ENCODE measurements at regions not wholly inside any gene's neighbourhood (a gene's known extent, or its start where the extent isn't known, plus 50 kb on each side); places are given as distances from the start of the nearest gene placed in this dataset.

- in situ Hi-C loops (cut with MboI): no loop called here
- Histone ChIP-seq H2AFZ (no peak overlapping the region), H3K9me2 (ENCODE audit: insufficient read depth) (no peaks in the 10 kb centered on the region), H3F3A (ENCODE audit: insufficient read depth) (no peaks in the 10 kb centered on the region), H3K4me2 (ENCODE audit: unreplicated experiment) (no peak overlapping the region), H4K20me1 (ENCODE audit: insufficient read depth) (no peaks in the 10 kb centered on the region), H3K4me3 (no peak overlapping the region), H3K9ac (no peak overlapping the region), H3K9me3 (ENCODE audit: low read depth) (no peaks in the 10 kb centered on the region), H3K79me2 (ENCODE audit: insufficient read depth) (no peaks in the 10 kb centered on the region), H3K27me3 (replicated peaks; ENCODE audit: insufficient read depth) (no peaks in the 10 kb centered on the region), H3K4me1 (ENCODE audit: insufficient read depth) (no peaks in the 10 kb centered on the region), H3K27ac (no peak overlapping the region), H3K36me3 (ENCODE audit: low read depth) (no peaks in the 10 kb centered on the region)
- TF ChIP-seq EZH2phosphoT487 (IDR thresholded peaks at IDR 0.05; ENCODE audit: insufficient read depth, low read depth): no peak
- TF ChIP-seq EZH2 (IDR thresholded peaks at IDR 0.05; ENCODE audit: insufficient read depth, poor library complexity, severe bottlenecking): no peak
- WGBS, 2 experiments (ENCODE audit: low coverage in 1 of 2, low lambda C conversion rate in 2 of 2, missing lambda C conversion rate in 2 of 2): 24 to 33% methylated on average over 14 to 15 of the region's 15 CpGs
- no peak for DNase-seq
These were observed 242.6 kb downstream of the GLRX3 start for GRCh38 chr10:130378556-130379400.

DNA sequence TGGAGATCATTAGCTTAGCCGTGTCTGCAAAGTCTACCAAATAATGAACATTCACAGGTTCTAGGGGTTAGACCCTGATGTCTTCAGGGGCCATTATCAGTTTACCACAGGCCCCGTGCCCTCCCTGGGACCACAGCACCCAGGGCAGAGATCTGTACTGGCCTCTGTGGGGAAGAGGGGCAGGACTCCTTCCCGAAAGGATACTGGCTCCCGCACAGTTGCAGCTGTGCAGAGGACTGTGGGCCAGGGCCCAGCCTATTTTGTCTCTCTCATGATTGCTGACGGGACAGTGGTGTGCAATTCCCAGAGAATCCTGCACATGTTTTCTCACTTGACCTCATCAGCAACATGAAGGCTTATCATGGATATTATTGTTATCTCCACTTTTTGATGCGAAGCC is 243.9 kb downstream of the GLRX3 start:
- TF ChIP-seq EZH2phosphoT487 (IDR thresholded peaks at IDR 0.05; ENCODE audit: insufficient read depth, low read depth) (no peak), EZH2 (IDR thresholded peaks at IDR 0.05; ENCODE audit: insufficient read depth, poor library complexity, severe bottlenecking) (no peak)
- WGBS, 2 experiments (ENCODE audit: low coverage in 1 of 2, low lambda C conversion rate in 2 of 2, missing lambda C conversion rate in 2 of 2): 16 to 19% methylated on average over 6 of the region's 6 CpGs
- Histone ChIP-seq H3K27ac (no peak overlapping the region), H3K27me3 (replicated peaks; ENCODE audit: insufficient read depth) (no peaks in the 10 kb centered on the region), H3F3A (ENCODE audit: insufficient read depth) (no peaks in the 10 kb centered on the region), H3K36me3 (ENCODE audit: low read depth) (no peaks in the 10 kb centered on the region), H3K4me2 (ENCODE audit: unreplicated experiment) (no peak overlapping the region), H3K9ac (no peak overlapping the region), H3K79me2 (ENCODE audit: insufficient read depth) (no peaks in the 10 kb centered on the region), H3K9me3 (ENCODE audit: low read depth) (no peaks in the 10 kb centered on the region), H4K20me1 (ENCODE audit: insufficient read depth) (no peaks in the 10 kb centered on the region), H3K4me3 (no peak overlapping the region), H3K9me2 (ENCODE audit: insufficient read depth) (no peaks in the 10 kb centered on the region), H2AFZ (no peak overlapping the region), H3K4me1 (ENCODE audit: insufficient read depth) (no peaks in the 10 kb centered on the region)
- no peak for DNase-seq
- in situ Hi-C loops (cut with MboI): no loop called here

DNA sequence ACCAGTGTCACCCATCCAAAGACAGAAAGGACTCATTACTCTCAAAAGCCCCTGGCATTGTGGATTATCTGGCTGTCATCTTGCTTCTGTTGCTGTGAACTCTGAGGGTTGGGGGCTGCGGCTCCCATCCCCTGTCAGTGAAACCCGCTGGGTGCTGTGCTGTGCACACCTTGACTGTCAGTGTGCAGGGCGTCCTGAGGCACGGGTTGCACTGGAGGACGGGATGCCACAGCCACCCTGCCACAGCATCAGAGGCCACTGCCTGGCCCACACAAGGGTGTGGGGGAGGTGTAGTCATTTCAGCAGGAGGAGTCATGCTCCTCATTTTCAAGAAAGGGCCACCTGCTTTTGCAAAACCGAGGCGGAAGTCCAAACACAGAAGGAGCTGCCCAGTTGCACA is 245.8 kb downstream of the GLRX3 start:
- Histone ChIP-seq H3K9me3 (ENCODE audit: low read depth) (no peaks in the 10 kb centered on the region), H3K27me3 (replicated peaks; ENCODE audit: insufficient read depth) (no peaks in the 10 kb centered on the region), H3K79me2 (ENCODE audit: insufficient read depth) (no peaks in the 10 kb centered on the region), H3K9me2 (ENCODE audit: insufficient read depth) (no peaks in the 10 kb centered on the region), H3K9ac (no peak overlapping the region), H3K4me2 (ENCODE audit: unreplicated experiment) (no peak overlapping the region), H3K4me3 (no peak overlapping the region), H3F3A (ENCODE audit: insufficient read depth) (no peaks in the 10 kb centered on the region), H2AFZ (no peak overlapping the region), H3K27ac (no peak overlapping the region), H3K4me1 (ENCODE audit: insufficient read depth) (no peaks in the 10 kb centered on the region), H4K20me1 (ENCODE audit: insufficient read depth) (no peaks in the 10 kb centered on the region), H3K36me3 (ENCODE audit: low read depth) (no peaks in the 10 kb centered on the region)
- no peak for DNase-seq
- in situ Hi-C loops (cut with MboI): no loop called here
- TF ChIP-seq EZH2 (IDR thresholded peaks at IDR 0.05; ENCODE audit: insufficient read depth, poor library complexity, severe bottlenecking) (no peak), EZH2phosphoT487 (IDR thresholded peaks at IDR 0.05; ENCODE audit: insufficient read depth, low read depth) (no peak)
- 37 to 43% methylated on average over 7 of the region's 7 CpGs for WGBS, 2 experiments (ENCODE audit: low coverage in 1 of 2, low lambda C conversion rate in 2 of 2, missing lambda C conversion rate in 2 of 2)

GRCh38 chr10:130387936-130388580 is 251.9 kb downstream of the GLRX3 start:
- no peak overlapping the region for H3K9ac ChIP-seq
- no peaks in the 10 kb centered on the region for H3K36me3 ChIP-seq (ENCODE audit: low read depth)
- H3K4me2 ChIP-seq (ENCODE audit: unreplicated experiment): no peak overlapping the region
- no peak for TF ChIP-seq EZH2 (IDR thresholded peaks at IDR 0.05; ENCODE audit: insufficient read depth, poor library complexity, severe bottlenecking)
- H3K79me2 ChIP-seq (ENCODE audit: insufficient read depth): no peaks in the 10 kb centered on the region
- H3K9me3 ChIP-seq (ENCODE audit: low read depth): no peaks in the 10 kb centered on the region
- H3K27ac ChIP-seq: no peak overlapping the region
- H3K4me1 ChIP-seq (ENCODE audit: insufficient read depth): no peaks in the 10 kb centered on the region
- H3K9me2 ChIP-seq (ENCODE audit: insufficient read depth): no peaks in the 10 kb centered on the region
- no peaks in the 10 kb centered on the region for H4K20me1 ChIP-seq (ENCODE audit: insufficient read depth)
- no peaks in the 10 kb centered on the region for H3K27me3 ChIP-seq (replicated peaks; ENCODE audit: insufficient read depth)
- H2AFZ ChIP-seq: no peak overlapping the region
- H3F3A ChIP-seq (ENCODE audit: insufficient read depth): no peaks in the 10 kb centered on the region
- DNase-seq: no peak
- in situ Hi-C loops (cut with MboI): no loop called here
- H3K4me3 ChIP-seq: no peak overlapping the region
- 21 to 23% methylated on average over 10 to 11 of the region's 11 CpGs for WGBS, 2 experiments (ENCODE audit: low coverage in 1 of 2, low lambda C conversion rate in 2 of 2, missing lambda C conversion rate in 2 of 2)

Measured in GM23248 (cell line).